ENCODE measurements at regions not wholly inside any gene's neighbourhood (a gene's known extent, or its start where the extent isn't known, plus 50 kb on each side); places are given as distances from the start of the nearest gene placed in this dataset.
"Not testable (repeated sequence)": the region's sequence is repeated elsewhere in the genome, so short reads cannot be mapped to it uniquely, and the experiment has no call there.

GRCh38 chr6:11473008-11473740 lies 64.4 kb upstream of the TMEM170B start:
- DNase-seq, result no peak
- Histone ChIP-seq H3K4me1 (peaks cover 0 to 14% (median 6%) of the 10 kb centered on the region in 4 donors), H3K9me3 (no peaks in the 10 kb centered on the region), H3K27ac (peak overlapping the region in 2 of 4 donors; percentile 45 to 52), H3K27me3 (no peaks in the 10 kb centered on the region), H3K4me3 (peak overlapping the region in 3 of 4 donors; percentile 22 to 37 (median 30)), H3K36me3 (no peaks in the 10 kb centered on the region)
- no peak for TF ChIP-seq EP300 (IDR thresholded peaks at IDR 0.05)
- TF ChIP-seq, protein P1, sequence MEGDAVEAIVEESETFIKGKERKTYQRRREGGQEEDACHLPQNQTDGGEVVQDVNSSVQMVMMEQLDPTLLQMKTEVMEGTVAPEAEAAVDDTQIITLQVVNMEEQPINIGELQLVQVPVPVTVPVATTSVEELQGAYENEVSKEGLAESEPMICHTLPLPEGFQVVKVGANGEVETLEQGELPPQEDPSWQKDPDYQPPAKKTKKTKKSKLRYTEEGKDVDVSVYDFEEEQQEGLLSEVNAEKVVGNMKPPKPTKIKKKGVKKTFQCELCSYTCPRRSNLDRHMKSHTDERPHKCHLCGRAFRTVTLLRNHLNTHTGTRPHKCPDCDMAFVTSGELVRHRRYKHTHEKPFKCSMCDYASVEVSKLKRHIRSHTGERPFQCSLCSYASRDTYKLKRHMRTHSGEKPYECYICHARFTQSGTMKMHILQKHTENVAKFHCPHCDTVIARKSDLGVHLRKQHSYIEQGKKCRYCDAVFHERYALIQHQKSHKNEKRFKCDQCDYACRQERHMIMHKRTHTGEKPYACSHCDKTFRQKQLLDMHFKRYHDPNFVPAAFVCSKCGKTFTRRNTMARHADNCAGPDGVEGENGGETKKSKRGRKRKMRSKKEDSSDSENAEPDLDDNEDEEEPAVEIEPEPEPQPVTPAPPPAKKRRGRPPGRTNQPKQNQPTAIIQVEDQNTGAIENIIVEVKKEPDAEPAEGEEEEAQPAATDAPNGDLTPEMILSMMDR (IDR thresholded peaks at IDR 0.05), result no peak
- no peak for TF ChIP-seq POLR2AphosphoS5 (IDR thresholded peaks at IDR 0.05)
- no peak for TF ChIP-seq POLR2A (IDR thresholded peaks at IDR 0.05)
- intact Hi-C loops (cut with DNase I), result loop anchor here (10.0 kb wide), 1 partner anchor 148 kb away; no protein-coding TSS in a partner anchor
- 81 to 85% methylated on average over 16 of the region's 16 CpGs for WGBS, 2 donors

DNA sequence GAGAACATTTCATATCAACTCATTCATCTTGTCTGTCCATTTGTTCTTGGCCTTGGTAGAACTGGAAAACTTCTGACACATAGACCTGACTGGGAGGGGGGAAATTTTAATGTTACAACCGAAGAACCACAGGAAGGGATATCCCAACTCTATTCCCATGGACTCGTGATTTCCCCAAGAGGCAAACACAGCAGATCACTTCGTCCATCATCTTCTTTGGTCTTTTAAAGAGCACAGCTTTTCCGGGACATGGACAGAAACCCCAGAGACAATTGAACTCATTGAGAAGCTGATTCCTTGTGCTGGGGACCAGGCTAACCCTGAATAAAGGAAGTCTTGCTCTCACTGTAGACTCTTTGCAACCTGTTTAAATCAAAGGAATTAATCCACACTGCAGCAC lies 66.3 kb upstream of the TMEM170B start:
- H3K36me3 ChIP-seq, result no peaks in the 10 kb centered on the region
- H3K27ac ChIP-seq, result no peak overlapping the region
- H3K4me1 ChIP-seq, result peaks cover 0 to 14% (median 6%) of the 10 kb centered on the region in 4 donors
- intact Hi-C loops (cut with DNase I), result loop anchor here (10.0 kb wide), 1 partner anchor 146 kb away; no protein-coding TSS in a partner anchor
- DNase-seq, result no peak
- WGBS, 2 donors, result 94 to 95% methylated on average over 4 of the region's 4 CpGs
- H3K9me3 ChIP-seq, result no peaks in the 10 kb centered on the region
- no peaks in the 10 kb centered on the region for H3K27me3 ChIP-seq
- H3K4me3 ChIP-seq, result no peak overlapping the region
- TF ChIP-seq EP300 (IDR thresholded peaks at IDR 0.05) (no peak), POLR2A (IDR thresholded peaks at IDR 0.05) (no peak)

DNA sequence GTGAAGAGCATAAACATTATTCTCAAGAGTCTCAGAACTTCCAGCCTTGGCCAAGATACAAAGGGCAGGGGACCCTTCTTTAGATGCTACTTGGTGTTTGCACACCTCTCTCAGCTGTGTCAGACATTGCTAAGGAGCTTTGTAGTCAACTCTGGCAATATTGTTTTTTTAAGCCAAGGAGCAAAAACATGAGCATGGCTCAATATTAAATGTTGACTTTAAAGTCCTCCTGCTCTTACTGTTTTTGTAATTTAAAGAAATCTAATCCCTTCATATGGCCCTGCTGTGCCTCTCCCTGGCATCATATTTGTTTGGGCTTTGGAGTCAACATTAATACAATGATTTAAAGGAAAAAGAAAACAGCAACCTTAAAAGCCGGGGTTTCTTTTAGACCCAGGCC lies 67.9 kb upstream of the TMEM170B start:
- no peak overlapping the region for H3K4me3 ChIP-seq
- H3K27ac ChIP-seq, result no peak overlapping the region
- TF ChIP-seq EP300 (IDR thresholded peaks at IDR 0.05) (no peak), POLR2A (IDR thresholded peaks at IDR 0.05) (no peak), POLR2AphosphoS5 (IDR thresholded peaks at IDR 0.05) (no peak)
- TF ChIP-seq, protein P1 (IDR thresholded peaks at IDR 0.05), result no peak
- H3K4me1 ChIP-seq, result peaks cover 0 to 14% (median 6%) of the 10 kb centered on the region in 4 donors
- intact Hi-C loops (cut with DNase I), result loop anchor here (10.0 kb wide), 1 partner anchor 145 kb away; no protein-coding TSS in a partner anchor
- DNase-seq, result no peak
- H3K36me3 ChIP-seq, result no peaks in the 10 kb centered on the region
- H3K9me3 ChIP-seq, result no peaks in the 10 kb centered on the region
- H3K27me3 ChIP-seq, result no peaks in the 10 kb centered on the region
- 97 to 99% methylated on average over 1 of the region's 1 CpG for WGBS, 2 donors

- H3K27me3 ChIP-seq; DNase-seq; H3K4me3 ChIP-seq; H3K27ac ChIP-seq; H3K4me1 ChIP-seq; H3K36me3 ChIP-seq; intact Hi-C loops (cut with DNase I); H3K9me3 ChIP-seq: not testable (repeated sequence)
- 69 to 72% methylated on average over 4 of the region's 4 CpGs for WGBS, 2 donors
Measured at GRCh38 chr6:11468271-11468670, 69.3 kb upstream of the TMEM170B start.

DNA sequence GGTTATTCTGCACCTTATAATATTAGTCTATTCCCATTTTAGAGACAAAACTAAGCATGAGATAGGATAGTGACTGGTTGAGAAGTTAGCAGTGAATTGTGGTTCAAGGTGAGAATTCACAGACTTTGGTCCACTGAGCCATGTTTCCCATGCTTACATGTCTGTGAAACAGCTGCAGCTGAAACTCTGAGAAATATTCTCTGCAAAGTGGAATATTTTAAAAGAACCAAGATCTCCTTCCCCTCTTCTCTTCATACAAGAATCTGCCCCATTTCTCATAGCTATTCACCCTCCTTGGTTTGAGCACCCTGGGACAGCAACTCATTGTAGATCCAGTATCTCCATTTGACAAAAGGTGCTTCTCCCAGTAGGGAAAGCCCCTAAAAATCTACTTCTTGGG lies 70.2 kb upstream of the TMEM170B start:
- no peaks in the 10 kb centered on the region for H3K36me3 ChIP-seq
- H3K27ac ChIP-seq, result no peak overlapping the region
- DNase-seq, result no peak
- H3K4me1 ChIP-seq, result no peaks in the 10 kb centered on the region
- H3K27me3 ChIP-seq, result no peaks in the 10 kb centered on the region
- TF ChIP-seq, protein P1 (IDR thresholded peaks at IDR 0.05), result no peak
- no peak for TF ChIP-seq POLR2AphosphoS5 (IDR thresholded peaks at IDR 0.05)
- TF ChIP-seq POLR2A (IDR thresholded peaks at IDR 0.05), result no peak
- no peak overlapping the region for H3K4me3 ChIP-seq
- H3K9me3 ChIP-seq, result no peaks in the 10 kb centered on the region
- intact Hi-C loops (cut with DNase I), result no loop called here

GRCh38 chr6:11463398-11463780 lies 74.2 kb upstream of the TMEM170B start:
- Histone ChIP-seq H3K9me3 (no peaks in the 10 kb centered on the region), H3K4me1 (no peaks in the 10 kb centered on the region), H3K27ac (no peak overlapping the region), H3K27me3 (no peaks in the 10 kb centered on the region), H3K36me3 (no peaks in the 10 kb centered on the region), H3K4me3 (no peak overlapping the region)
- DNase-seq, result no peak
- intact Hi-C loops (cut with DNase I), result no loop called here
- TF ChIP-seq POLR2A (IDR thresholded peaks at IDR 0.05) (no peak), POLR2AphosphoS5 (IDR thresholded peaks at IDR 0.05) (no peak), EP300 (IDR thresholded peaks at IDR 0.05) (no peak)
- TF ChIP-seq, protein P1 (IDR thresholded peaks at IDR 0.05), result no peak
- WGBS, 2 donors, result 94% methylated on average over 4 of the region's 4 CpGs
